ENCODE measurements at regions not wholly inside any gene's neighbourhood (a gene's known extent, or its start where the extent isn't known, plus 50 kb on each side); places are given as distances from the start of the nearest gene placed in this dataset.
A peak's percentile ranks its signal among the peaks of the same experiment; 100 is the strongest.
"Not testable (repeated sequence)": the region's sequence is repeated elsewhere in the genome, so short reads cannot be mapped to it uniquely, and the experiment has no call there.

DNA sequence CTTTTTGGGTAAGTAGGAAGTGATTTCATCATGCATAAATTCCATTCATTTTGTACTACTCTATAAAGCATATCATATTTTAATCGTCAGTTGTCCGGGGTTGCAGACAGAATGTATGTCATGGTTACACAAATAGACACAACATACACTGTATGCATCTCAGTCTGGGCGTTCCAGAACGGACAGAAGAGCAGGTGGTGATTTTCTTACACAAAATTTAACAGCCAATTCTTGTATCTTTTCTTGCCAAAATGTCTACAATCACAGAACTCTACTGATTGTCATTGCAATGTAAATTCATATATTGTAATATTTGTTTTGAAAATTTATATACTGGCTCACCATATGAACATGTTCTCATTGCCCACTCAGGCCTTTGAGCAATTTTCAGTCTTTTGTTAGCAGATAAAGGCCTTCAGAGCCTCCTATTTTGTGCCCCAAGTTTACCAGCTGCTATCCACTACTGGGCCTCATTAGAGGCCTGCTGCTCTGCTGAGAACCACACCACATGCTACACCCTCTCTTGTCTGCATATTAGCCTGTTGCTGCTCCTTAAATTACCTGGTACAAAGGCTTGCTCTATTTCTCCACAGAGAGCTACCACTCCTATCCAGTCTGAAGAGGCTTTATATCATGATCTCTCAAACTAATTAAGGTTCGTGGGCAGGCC, 61.5 kb downstream of the PRDM13 start:
- no peak for FAIRE-seq

DNA sequence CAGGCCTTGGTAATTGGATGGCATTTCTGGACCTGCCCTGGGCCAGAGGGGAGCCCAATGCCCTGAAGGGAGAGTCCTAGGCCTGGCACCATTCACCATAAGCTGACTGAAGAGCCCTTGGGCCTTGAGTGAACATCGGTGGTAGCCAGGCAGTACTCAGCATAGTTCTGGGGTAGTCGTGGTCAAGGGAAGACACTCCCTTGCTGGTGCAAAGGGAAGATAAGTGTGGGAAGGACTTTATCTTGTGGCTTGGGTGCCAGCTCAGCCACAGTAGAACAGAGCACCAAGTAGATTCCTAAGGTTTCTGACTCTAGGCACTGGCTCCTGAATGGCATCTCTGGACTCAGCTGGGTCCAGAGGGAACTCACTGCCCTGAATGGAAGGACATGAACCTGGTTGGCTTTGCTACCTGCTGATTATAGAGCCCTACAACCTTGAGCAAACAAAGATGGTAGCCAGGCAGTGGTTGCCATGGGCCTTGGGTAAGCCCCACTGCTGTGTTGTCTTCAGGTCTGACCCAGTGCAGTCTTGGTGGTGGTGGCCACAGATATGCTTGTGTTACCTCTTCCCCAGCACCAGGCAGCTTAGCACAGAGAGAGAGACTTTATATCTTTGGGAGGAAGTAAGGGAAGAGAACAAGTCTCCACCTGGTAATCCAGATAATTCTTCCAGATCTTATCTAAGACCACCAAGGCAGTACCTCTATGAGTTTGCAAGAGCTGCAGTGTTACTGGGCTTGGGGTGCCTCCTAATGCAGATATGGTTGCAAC, 83.5 kb downstream of the PRDM13 start:
- DNase-seq (ENCODE audit: low spot score in 2 of 2) (no peak), FAIRE-seq (no peak)

More for the DNA sequence above, 61.5 kb downstream of the PRDM13 start:
- DNase-seq (ENCODE audit: low spot score in 2 of 2): no peak

DNA sequence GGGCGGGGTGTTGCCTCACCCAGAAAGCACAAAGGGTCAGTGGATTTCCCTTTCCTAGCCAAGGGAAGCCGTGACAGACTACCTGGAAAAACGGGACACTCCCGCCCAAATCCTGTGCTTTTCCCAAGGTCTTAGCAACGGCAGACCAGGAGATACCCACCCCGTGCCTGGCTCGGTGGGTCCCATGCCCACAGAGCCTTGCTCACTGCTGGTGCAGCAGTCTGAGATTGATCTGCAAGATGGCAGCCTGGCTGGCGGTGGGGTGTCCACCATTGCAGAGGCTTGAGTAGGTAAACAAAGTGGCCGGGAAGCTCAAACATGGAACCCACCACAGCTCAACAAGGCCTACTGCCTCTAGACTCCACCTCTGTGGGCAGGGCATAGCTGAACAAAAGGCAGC, 95.7 kb downstream of the PRDM13 start:
- not testable (repeated sequence) for FAIRE-seq; DNase-seq (ENCODE audit: low spot score in 2 of 2)

GRCh38 chr6:99709062-99709461, 102.4 kb downstream of the PRDM13 start:
- FAIRE-seq (no peak), DNase-seq (ENCODE audit: low spot score in 2 of 2) (no peak)

DNA sequence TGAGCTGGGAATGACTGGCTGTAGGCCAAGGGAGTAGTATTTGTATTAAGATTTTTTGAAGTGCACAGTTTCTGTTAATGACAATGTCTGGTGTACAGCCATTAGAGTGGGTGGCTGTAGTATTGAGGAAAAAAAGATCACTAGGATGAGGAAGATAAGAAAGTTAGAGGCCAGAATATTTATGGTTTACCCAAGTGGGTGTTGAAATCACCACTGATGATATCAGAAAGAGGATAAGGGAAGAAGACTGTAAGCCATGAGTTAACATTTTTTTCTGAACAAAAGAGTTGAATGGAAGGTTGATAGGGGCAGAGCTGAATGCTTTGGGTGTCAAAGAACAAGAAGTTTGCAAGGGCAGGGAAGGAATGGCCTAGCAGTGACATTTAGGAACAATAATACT, 104.7 kb downstream of the PRDM13 start:
- FAIRE-seq (no peak), DNase-seq (ENCODE audit: low spot score in 2 of 2) (no peak)

DNA sequence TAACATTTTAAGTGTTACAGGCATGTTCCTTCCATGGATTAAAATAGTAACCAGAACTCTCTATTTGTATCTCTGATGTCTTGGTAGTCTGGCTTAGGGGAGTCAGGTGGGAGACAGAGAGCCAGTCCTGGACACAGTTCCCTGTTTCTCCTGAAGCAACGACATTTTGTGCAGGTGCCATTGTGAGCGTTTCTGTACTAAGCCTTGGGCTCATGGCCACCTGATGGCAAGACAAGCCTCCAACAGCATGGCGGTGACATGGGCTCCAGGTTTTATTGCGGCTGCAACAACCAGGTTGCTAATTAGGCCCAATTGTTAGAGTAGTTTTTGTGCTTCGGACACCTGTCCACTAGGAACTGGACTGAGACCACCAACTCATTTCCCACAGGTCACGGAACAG, 105.3 kb downstream of the PRDM13 start:
- no peak for DNase-seq (ENCODE audit: low spot score in 2 of 2)
- FAIRE-seq: no peak

GRCh38 chr6:99712519-99712918, 105.9 kb downstream of the PRDM13 start:
- FAIRE-seq: no peak
- no peak for DNase-seq (ENCODE audit: low spot score in 2 of 2)

- not testable (repeated sequence) for FAIRE-seq; DNase-seq (ENCODE audit: low spot score in 2 of 2)
Measured at GRCh38 chr6:99722043-99722442, 115.4 kb downstream of the PRDM13 start.

DNA sequence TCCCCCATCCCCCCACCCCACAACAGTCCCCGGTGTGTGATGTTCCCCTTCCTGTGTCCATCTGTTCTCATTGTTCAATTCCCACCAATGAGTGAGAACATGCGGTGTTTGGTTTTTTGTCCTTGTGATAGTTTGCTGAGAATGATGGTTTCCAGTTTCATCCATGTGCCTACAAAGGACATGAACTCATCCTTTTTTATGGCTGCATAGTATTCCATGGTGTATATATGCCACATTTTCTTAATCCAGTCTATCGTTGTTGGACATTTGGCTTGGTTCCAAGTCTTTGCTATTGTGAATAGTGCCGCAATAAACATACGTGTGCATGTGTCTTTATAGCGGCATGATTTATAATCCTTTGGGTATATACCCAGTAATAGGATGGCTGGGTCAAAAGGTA, 123.6 kb downstream of the PRDM13 start:
- FAIRE-seq; DNase-seq (ENCODE audit: low spot score in 2 of 2): not testable (repeated sequence)

- DNase-seq (ENCODE audit: low spot score in 2 of 2) (no peak), FAIRE-seq (no peak)
Measured at GRCh38 chr6:99736302-99736701, 129.7 kb downstream of the PRDM13 start.

DNA sequence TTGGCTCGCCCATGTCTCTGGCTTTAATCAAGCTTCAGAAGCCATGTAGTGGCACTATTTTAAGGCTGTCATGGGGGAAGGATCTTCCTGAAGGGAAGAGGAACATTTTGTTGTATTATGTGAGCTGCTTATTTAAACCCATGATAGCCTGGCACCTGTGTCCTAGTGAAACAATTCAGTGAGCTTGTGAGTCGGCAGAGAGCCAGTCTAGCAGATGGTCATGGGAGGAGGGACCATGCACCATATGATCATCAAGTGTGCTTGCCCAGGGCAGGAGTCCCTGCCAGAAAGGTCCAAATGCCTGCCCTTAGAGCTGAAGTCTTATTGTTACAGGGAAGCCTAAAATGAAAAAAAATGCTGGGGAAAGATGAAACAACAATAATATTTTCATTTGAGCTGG, 132.9 kb downstream of the PRDM13 start:
- no peak for DNase-seq (ENCODE audit: low spot score in 2 of 2)
- FAIRE-seq: no peak

GRCh38 chr6:99741092-99741491, 134.5 kb downstream of the PRDM13 start:
- FAIRE-seq: peak; percentile 79
- no peak for DNase-seq (ENCODE audit: low spot score in 2 of 2)

DNA sequence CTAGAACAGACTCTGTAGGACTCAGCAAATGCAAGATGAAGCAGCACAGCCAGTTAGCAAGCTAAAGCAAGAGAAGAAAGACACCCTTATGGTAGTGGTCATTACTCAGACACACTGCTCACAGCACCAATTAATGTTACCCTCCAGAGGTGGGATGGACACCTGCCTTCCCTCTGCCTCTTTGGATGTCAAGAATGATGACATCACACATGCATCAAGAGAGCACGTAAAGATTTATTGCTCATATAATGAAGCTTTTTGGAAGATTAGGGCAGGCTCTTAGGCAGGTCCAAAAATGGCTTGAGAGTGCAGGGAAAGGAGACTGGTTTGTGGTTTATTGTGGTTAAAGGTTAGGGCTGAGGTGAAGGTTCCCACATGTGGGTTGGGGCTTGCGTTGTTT, 137.0 kb downstream of the PRDM13 start:
- FAIRE-seq (no peak), DNase-seq (ENCODE audit: low spot score in 2 of 2) (no peak)

DNA sequence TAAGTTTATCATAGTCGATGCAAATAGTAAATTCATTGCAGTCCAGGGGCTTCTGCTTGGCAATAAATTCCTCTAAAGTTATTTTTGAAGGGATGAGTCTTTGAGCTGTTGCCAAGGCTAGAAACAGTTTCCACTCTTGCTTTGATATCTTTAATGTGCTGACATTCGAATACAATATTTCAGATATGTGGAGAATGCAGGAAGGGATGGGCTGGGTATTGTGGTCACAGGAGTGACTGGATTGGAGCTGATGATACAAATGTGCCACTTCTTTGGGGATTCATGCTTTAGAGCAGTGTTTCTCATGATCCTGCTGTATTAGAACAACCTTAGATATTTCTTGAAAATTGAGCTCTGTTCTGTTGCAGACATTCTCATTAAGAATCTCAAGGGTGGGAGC, 139.0 kb downstream of the PRDM13 start:
- DNase-seq (ENCODE audit: low spot score in 2 of 2) (no peak), FAIRE-seq (no peak)

GRCh38 chr6:99746261-99746895, 139.7 kb downstream of the PRDM13 start:
- no peak for FAIRE-seq
- DNase-seq (ENCODE audit: low spot score in 2 of 2): peak; percentile 4 to 17

DNA sequence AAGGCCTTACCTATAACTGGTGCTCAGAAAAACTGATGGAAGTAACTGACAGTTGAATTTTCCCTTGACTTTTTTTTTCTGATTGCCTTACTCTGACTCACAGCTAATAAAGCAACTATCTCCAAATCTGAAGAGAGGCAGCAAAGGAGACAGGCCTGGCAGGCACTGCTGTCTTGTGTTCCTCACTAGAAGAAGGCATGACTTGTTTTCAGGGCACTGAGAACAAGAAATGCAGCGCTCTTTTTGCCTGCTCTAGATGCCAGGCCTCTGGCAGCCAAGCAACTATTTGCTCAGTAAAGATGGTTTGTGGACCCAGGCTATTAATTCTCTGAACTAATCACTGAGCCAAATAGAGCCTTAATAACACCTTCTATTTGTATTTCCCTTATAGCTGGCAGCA, 155.1 kb downstream of the PRDM13 start:
- DNase-seq (ENCODE audit: low spot score in 2 of 2) (no peak), FAIRE-seq (no peak)

DNA sequence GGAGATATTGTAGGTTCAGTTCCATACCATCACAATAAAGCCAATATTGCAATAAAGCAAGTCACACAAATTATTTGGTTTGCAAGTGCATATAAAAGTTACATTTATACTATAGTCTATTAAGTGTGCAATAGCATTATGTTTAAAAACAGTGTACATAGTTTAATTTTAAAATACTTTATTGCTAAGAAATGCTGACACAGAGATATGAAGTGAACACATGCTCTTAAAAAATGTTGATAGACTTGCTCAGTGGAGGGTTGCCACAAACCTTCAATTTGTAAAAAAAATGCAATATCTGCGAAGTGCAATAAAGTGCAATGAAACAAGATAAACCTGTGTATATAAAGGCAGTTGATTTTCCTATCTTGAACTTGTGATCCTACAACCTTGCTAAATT, 161.5 kb downstream of the PRDM13 start:
- DNase-seq (ENCODE audit: low spot score in 2 of 2) (no peak), FAIRE-seq (no peak)

DNA sequence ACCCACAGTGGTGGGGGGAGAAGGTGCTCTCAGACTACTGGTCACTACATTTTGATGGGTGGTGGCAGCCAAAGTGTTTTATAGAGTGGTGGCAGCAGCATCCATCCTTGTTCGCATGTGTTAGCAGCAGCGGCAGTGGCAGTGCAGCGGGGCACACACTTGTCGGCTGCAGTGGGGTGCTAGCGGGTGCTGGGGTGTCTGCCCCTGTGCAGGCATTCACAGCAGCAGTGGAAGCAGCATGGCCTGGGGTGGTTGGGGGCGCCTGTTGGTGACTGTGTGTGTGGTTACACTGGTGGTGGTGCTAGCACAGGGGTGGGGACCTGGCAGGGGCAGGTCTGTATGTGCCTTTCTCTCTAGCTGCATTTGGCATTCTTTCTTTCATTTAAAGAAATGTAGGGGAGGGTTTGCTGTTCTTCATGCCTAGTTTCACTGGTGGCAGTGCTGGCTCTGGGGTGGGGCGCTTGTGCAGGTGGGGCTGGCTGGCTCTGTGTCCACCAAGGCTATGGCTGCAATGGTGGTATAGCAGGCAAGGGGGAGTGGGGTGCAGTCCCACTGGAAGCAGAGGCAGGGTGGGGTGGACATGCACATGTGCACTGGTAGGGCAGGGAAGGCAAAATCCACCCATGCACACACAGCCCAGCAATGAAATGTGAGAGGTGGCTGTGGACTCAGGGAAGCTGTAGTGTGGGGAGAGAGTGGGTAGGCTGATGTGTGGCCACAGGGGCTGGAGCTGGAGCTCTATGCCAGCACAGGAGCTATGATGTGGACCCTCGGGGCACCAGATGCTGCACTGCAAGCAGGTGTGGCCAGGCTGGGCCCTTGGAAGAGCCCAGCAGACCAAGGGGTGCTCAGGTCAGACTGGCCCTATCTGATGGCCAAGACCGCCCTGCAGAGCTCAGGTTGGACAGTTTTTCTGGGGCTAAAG, 173.3 kb downstream of the PRDM13 start:
- DNase-seq (ENCODE audit: low spot score in 2 of 2) (no peak), FAIRE-seq (no peak)

GRCh38 chr6:99780556-99780885, 173.9 kb downstream of the PRDM13 start:
- DNase-seq (ENCODE audit: low spot score in 2 of 2) (no peak), FAIRE-seq (no peak)

GRCh38 chr6:99789767-99790166, 183.1 kb downstream of the PRDM13 start:
- DNase-seq (ENCODE audit: low spot score in 2 of 2): no peak
- no peak for FAIRE-seq

DNA sequence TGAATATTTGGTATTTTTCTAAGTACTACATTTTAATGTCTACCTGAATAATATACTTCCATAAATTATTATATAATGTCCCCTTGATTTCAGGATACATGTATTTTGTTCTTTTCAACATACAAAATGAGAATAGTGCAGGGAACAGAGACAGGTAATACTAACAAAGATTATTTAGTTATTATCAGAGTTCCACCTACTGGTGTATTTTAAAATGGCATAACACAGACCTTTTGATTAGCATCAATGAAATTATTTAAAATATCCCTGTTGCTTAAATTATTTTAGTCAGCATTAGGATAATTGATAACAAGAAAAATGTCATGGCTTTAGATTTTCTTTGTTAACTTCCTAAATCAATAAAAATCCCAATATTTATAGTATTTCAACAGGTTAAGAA, 184.0 kb downstream of the PRDM13 start:
- DNase-seq (ENCODE audit: low spot score in 2 of 2): no peak
- no peak for FAIRE-seq

All from frontal cortex (tissue), 3 donors.